ENCODE measurements at regions not wholly inside any gene's neighbourhood (a gene's known extent, or its start where the extent isn't known, plus 50 kb on each side); places are given as distances from the start of the nearest gene placed in this dataset.

DNA sequence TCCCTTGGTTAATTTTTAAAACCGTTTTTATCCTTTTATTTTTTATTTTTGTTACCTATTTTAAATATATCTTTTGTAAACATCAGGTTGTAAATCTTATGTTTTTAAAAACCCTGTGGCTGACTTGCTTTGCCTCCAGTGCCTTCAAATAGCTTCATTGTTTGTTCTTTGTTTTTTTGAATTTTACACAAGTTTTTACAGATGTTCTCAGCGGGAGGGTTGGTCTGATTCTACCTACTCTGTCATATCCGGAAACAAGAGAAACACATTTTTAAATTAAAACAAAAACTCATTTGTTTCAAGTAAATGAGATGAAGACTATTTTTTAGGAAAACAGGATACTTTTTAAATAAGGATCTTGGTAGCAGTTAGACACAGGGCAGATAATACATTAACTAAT lies 129.0 kb upstream of the THRB start:
- CTCF ChIA-PET, result interaction anchor here (1.7 kb wide), 1 partner anchor 57 kb away, joined by 4 read pairs; no protein-coding TSS in a partner anchor

More for the DNA sequence above, 129.0 kb upstream of the THRB start:
- Histone ChIP-seq H2AFZ (ENCODE audit: low read depth, low read length) (no peak overlapping the region), H4K20me1 (replicated peaks; ENCODE audit: control insufficient read depth, extremely low read depth, insufficient read depth, low read length) (no peaks in the 10 kb centered on the region), H3K36me3 (ENCODE audit: control insufficient read depth in 2 of 2, extremely low read depth in 1 of 2, insufficient read depth in 2 of 2, low read length in 2 of 2) (no peaks in the 10 kb centered on the region), H3K4me1 (ENCODE audit: control insufficient read depth, extremely low read depth, insufficient read depth, low read length) (peaks cover 2% of the 10 kb centered on the region), H3K9me1 (replicated peaks; ENCODE audit: control insufficient read depth, extremely low read depth, insufficient read depth, low read length) (no peaks in the 10 kb centered on the region), H3K4me2 (ENCODE audit: insufficient read depth, low read length) (no peak overlapping the region), H3K27me3 (ENCODE audit: control insufficient read depth in 2 of 2, insufficient read depth in 2 of 2, low read length in 2 of 2) (no peaks in the 10 kb centered on the region), H3K9me3 (replicated peaks; ENCODE audit: control insufficient read depth, insufficient read depth, low read length) (no peaks in the 10 kb centered on the region), H3K27ac (ENCODE audit: insufficient read depth, low read depth, low read length) (no peak overlapping the region), H3K4me3 (replicated peaks in 1 of 3; ENCODE audit: insufficient read depth in 1 of 3, low read depth in 1 of 3, low read length in 3 of 3) (no peak overlapping the region), H3K79me2 (ENCODE audit: control insufficient read depth, insufficient read depth, low read length) (no peaks in the 10 kb centered on the region), H3K9ac (replicated peaks; ENCODE audit: extremely low read depth, insufficient read depth, low read length) (no peak overlapping the region)
- intact Hi-C loops (cut with micrococcal nuclease), result no loop called here
- DNase-seq (ENCODE audit: low read depth, low spot score) (no peak), FAIRE-seq (no peak)
- BruUV-seq (replicated peaks), result no TSS peak
- POLR2A ChIA-PET, result no interaction called here
- TF ChIP-seq MYC (IDR thresholded peaks at IDR 0.05; ENCODE audit: low read depth, low read length) (no peak), GATA2 (IDR thresholded peaks at IDR 0.05; ENCODE audit: insufficient read depth, insufficient read length, low read depth, low read length) (no peak), POLR2AphosphoS5 (IDR thresholded peaks at IDR 0.05; ENCODE audit: insufficient read depth, low read depth, low read length) (no peak), JUN (IDR thresholded peaks at IDR 0.05; ENCODE audit: borderline replicate concordance, insufficient read depth, insufficient read length, low read depth) (no peak), EZH2 (IDR thresholded peaks at IDR 0.05; ENCODE audit: borderline replicate concordance, low read depth, low read length, severe bottlenecking) (no peak), POLR2A (IDR thresholded peaks at IDR 0.05; ENCODE audit: low read depth, low read length) (no peak), FOS (IDR thresholded peaks at IDR 0.05; ENCODE audit: borderline replicate concordance, insufficient read depth, low read length) (no peak)
- TF ChIP-seq, protein P1, sequence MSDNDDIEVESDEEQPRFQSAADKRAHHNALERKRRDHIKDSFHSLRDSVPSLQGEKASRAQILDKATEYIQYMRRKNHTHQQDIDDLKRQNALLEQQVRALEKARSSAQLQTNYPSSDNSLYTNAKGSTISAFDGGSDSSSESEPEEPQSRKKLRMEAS (IDR thresholded peaks at IDR 0.05; ENCODE audit: insufficient read depth, insufficient read length), result no peak
- TF ChIP-seq, protein P2, sequence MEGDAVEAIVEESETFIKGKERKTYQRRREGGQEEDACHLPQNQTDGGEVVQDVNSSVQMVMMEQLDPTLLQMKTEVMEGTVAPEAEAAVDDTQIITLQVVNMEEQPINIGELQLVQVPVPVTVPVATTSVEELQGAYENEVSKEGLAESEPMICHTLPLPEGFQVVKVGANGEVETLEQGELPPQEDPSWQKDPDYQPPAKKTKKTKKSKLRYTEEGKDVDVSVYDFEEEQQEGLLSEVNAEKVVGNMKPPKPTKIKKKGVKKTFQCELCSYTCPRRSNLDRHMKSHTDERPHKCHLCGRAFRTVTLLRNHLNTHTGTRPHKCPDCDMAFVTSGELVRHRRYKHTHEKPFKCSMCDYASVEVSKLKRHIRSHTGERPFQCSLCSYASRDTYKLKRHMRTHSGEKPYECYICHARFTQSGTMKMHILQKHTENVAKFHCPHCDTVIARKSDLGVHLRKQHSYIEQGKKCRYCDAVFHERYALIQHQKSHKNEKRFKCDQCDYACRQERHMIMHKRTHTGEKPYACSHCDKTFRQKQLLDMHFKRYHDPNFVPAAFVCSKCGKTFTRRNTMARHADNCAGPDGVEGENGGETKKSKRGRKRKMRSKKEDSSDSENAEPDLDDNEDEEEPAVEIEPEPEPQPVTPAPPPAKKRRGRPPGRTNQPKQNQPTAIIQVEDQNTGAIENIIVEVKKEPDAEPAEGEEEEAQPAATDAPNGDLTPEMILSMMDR (IDR thresholded peaks at IDR 0.05; ENCODE audit: extremely low read depth in 1 of 2, insufficient read depth in 1 of 2, low read depth in 1 of 2, low read length in 2 of 2), result no peak
- dilution Hi-C loops (cut with MboI; ENCODE audit: extremely low pct_ligation_motif_present, low sequenced_read_pairs), result no loop called here

Data from endothelial cell of umbilical vein (primary cell).